GM21737 (cell line): ENCODE measurements at regions not wholly inside any gene's neighbourhood (a gene's known extent, or its start where the extent isn't known, plus 50 kb on each side); places are given as distances from the start of the nearest gene placed in this dataset.

Source experiments
- ATAC-seq: cut with Tn5 transposase; IDR thresholded peaks from one replicate; pipeline ENCODE4 v1.9.1; 2021; ENCODE audit warnings: mild to moderate bottlenecking, moderate library complexity; ENCODE audit not compliant: unreplicated experiment

DNA sequence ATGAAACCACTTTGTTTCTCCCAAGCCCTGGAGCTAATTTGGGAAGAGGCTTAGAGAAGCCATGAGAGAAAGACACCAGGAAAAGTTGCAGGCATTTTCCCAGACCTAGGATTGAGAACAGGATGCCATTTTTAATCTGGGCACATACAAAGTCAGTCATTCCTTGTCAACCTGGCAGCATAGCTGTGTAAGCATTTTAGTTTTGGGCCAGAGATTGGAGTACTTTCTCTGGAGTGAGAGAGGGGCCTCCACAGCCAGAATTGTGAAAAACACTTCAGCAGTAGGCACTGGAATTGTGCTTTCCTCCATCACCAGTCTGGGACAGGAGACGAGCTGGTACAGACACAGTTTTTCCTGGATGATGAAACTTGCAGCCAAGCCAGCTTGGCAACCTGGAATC is 390.3 kb upstream of the DMAC1 start:
- ATAC-seq: no peak

- no peak for ATAC-seq
These were observed 389.3 kb upstream of the DMAC1 start for GRCh38 chr9:8188723-8189407.

GRCh38 chr9:8186560-8186959 is 387.0 kb upstream of the DMAC1 start:
- no peak for ATAC-seq

- ATAC-seq: no peak
These were observed 384.0 kb upstream of the DMAC1 start for GRCh38 chr9:8183618-8184017.

DNA sequence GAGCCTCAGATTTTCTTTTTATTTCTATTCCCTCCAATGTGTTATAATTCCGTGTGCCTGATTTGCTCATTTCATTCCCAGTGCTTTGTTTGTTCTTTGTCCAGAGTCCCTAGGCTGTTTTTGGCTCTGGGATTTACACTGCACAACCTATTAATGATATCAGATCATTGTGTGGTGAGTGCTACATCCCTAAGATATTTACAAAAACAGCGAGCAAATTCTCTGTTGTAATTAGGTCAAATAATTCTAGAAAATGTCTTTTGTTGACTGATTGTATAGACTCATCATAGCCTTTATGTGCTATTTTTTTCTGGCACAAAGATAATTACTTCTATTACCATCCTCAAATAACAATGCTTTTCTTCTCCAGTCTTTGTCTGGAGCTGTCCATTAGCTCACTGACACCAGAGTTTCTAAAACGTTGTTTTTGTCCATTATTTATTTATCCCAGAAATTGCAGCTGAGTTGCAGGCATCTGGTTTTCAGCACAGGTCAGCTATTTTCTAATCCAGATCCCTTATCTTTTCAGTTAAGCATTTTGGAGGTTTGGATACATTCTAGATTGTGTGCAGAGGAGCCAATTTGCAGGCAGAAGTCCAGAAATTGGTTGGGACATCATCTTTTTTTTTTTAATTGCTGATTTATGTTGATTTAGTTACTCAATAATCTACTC is 379.9 kb upstream of the DMAC1 start:
- ATAC-seq: no peak

DNA sequence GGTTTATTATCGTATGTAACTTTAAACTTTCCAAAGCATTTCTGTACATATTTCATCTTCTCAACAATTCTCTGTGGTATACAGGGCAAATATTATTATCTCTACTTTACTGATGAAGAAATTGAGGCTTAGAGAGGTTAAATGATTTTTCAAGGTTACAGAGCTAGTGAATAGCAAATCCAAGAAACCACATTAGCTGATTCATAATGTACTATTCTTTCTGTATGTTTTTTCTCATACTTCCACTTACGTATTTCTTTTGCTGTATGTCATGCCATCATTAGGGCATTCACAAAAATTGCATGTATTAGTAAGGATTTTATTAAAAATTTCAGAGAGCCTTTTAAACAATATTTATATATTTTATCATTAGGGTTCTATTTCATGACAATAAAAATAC is 372.4 kb upstream of the DMAC1 start:
- ATAC-seq: no peak

GRCh38 chr9:8168916-8169438 is 369.4 kb upstream of the DMAC1 start:
- no peak for ATAC-seq

DNA sequence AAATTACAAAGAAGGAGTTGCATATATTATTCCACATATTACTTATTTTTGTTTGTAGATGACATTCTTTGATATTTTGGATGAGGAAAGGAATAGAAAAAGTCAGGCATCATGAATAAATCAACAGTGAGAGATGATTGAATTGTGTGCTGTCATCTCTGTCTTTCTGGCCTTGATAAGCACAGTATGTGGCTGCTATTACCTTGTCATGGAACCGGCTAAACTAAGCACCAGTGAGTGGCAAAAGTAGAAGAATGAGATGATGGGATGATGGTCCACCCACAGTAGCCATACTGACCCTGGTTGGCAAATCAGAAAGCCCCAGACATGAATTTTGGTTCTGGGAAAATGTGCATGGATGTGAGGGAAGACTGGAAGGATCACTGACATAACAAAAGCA is 361.2 kb upstream of the DMAC1 start:
- no peak for ATAC-seq

- ATAC-seq: no peak
These were observed 359.0 kb upstream of the DMAC1 start for GRCh38 chr9:8158574-8158973.

DNA sequence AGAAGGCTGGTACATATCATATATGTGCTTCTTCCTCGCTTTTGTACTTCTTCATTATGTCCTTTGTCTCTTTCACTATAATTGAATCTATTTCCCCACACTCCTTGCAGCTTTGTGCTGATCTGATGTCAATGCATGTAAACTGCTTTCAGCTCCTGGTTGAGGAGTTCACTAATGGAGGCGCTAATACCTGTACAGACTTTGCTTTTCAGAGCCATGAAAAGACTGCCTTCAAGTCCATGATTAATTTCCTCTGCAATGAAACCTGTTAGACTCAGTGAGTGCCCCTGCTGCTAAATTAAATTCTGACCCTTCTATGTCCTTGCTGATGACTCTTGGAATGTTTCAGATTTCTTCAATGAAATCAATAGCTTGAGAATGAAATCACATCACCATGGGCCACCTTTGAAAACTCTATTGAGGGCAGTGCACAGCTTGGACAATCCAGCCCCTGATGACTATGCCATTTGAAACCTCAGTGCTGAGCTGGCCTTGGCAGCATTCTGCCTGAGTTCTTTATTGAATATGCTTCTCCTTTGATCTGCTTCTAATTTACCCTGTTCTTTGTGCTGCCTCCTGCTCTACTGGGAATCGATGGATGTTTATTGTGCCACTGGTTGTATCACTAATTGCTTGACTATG is 358.2 kb upstream of the DMAC1 start:
- no peak for ATAC-seq

DNA sequence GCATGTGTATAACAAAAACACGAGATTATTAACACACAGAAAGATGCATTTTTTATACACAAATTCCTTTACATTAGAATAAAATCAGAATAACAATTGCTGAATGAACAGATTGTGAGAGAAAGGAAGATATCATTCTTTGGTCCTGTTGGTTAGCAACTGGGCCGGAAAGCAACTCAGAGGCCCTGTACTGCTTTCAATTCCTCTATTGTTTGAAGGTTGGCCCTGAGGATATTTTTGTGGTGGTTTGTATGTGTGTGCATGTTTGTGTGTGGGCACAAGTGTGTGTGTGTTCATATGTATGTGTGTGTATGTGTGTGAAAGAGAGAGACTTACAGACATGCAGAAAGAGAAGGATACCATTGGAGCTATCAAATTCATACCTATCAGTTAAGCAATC is 356.8 kb upstream of the DMAC1 start:
- no peak for ATAC-seq

DNA sequence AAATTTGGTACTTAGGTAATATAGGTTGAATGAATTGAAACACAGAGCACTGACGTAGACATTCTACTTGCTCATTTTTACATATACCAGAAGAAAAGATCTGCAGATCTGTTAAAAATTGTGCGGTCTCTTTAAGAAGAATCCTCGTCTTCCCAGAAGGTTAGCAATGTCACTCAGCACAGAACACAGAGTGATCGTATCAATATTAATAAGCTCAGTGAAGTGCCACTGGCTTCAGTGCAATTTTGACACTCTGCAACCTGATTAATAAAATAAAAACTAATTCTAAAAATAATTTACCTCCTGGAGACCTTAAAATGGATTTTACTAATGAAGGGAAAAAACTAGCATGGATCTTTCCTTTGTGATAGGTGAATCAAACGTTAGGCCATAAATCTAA is 356.1 kb upstream of the DMAC1 start:
- ATAC-seq: no peak

DNA sequence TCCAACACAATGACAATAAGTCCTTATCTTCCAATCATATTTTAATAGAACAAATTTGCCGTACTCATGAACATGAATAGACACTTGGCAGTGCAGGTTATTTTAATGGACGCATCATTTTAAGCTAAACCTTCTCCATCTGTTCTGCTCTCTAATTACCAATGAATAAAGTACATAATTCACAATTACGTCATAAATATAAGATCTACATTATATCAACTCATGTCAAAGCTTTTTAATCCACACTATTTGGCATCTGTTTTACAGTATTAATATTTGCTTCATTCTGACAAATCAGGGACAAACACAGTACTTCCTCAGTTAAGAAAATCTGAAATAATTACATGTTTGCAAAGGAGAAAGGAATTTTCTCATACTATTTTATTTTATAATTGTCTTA is 344.1 kb upstream of the DMAC1 start:
- ATAC-seq: no peak

DNA sequence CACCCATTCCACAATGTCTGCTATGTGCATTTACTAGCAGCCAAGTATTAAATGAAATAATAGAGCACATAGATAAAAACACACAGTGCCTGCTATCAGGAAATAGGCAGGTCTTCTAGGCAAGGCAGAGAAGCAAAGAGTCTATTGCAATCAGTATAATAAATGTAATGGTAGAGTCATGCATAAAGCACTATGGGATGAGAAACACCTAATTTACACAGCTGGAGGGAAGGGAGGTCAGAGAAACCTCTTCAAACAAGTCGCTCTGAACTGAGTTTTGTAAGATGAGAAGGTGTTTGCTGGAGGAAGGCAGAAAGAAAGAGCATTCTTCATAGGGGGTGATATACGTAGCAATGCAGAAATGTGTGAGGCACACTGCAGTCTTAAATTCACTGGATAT is 341.0 kb upstream of the DMAC1 start:
- ATAC-seq: no peak

GRCh38 chr9:8139756-8140155 is 340.2 kb upstream of the DMAC1 start:
- no peak for ATAC-seq

DNA sequence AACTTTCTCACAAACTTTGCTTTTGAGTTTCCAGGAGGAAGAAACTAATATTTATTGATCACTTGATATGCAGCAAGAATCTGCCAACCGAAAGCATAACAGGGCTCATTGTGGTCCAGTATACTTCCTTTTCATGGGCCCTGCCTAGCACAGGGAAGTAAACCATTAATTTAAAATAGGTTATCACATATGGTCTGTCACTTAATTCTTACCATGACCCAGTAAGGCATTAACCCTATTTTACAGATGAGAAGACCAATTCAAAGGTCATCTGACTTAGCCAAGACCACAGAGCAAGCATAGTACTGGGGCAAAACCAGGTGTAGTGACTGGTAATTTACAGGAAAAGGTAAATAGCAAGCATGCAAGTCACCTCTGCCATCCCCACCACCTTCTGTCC is 336.9 kb upstream of the DMAC1 start:
- ATAC-seq: peak; percentile 71

DNA sequence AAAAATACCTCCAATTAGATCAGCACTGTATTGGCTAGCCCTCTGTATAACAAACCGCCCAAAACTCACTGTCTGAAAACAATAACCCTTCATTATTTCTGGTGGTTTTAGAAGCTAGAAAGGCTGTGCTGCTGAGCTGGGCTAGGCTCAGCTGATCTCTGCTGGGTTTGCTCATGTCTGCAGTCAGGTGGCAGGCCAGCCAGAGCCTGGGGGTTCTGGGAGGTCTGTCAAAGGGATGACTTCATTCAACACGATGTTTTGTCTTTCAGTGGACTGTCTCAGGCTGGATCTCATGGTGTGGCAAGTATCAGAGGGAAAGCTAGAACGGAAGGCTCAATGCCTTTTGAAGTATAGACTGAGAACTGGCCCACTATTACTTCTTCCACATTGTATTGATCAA is 335.1 kb upstream of the DMAC1 start:
- no peak for ATAC-seq

DNA sequence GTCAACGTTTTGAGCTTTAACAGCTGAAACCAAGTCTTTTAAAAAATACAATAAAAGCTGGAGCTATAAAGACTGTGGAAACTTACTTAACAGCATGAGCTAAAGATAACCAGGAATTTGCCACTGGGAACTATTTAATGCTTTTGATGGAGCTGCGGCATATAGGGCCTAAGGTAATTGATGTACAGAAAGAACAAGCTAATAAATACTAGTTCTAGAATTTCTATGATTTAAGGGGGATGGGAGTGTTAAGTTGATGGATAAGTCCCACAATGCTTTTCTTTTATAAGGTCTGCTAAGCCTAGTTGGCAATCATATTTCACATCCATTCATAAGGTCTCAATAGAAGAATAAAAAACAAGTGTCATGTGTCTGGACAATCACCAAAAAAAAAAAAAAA is 334.0 kb upstream of the DMAC1 start:
- ATAC-seq: no peak

DNA sequence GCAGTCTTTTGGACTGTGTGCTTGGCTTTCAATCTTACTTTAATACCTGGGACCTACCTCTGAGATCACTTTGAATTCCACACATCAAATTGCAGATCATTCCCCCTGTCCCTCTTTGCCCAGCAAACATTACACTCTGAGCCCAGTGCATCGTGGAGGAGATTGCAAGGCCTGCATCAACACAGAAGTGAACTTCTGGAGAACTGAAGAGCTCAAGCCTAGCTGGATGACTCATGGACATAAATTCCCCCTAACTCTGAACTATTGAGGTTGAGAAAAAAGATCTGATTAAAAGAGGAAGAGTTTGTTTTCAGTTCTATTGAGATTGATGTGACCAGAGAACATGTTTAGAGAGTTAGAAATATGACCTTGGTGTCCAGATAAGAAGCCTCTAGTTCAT is 316.0 kb upstream of the DMAC1 start:
- no peak for ATAC-seq

GRCh38 chr9:8114826-8115225 is 315.2 kb upstream of the DMAC1 start:
- ATAC-seq: no peak

GRCh38 chr9:8106362-8106761 is 306.8 kb upstream of the DMAC1 start:
- no peak for ATAC-seq

GRCh38 chr9:8101607-8102006 is 302.0 kb upstream of the DMAC1 start:
- no peak for ATAC-seq
